MCF 10A (cell line): ENCODE measurements at regions not wholly inside any gene's neighbourhood (a gene's known extent, or its start where the extent isn't known, plus 50 kb on each side); places are given as distances from the start of the nearest gene placed in this dataset.

Source experiments
- BruUV-seq: library from RNA; stranded (reverse); fragments of 400-500 nt; replicated peaks from 2 replicates; lab custom pipeline; 2021; lab: Mats Ljungman, UMichigan
- CTCF ChIA-PET: fragments of 300-600 bp; sonication (Branson Sonifier 250); formaldehyde crosslinking; extraction: SDS; loops from one replicate; lab custom pipeline; 2021; ENCODE audit warnings: antibody characterized with exemption, inconsistent platforms; lab: Yijun Ruan, JAX
- POLR2A ChIA-PET: fragments of 300-600, 350-650 bp; sonication (Branson Sonifier 250); formaldehyde crosslinking; extraction: SDS; loops from one replicate; lab custom pipeline; 2020; ENCODE audit warnings: antibody characterized with exemption, inconsistent platforms; lab: Yijun Ruan, JAX
- DNase-seq: peaks from one replicate; pipeline ENCODE4 v3.0.0-alpha.2; 2018; ENCODE audit not compliant: unreplicated experiment
- H3K27ac Mint-ChIP-seq: one replicate; pipeline ENCODE4 v1.8.0; 2022; ENCODE audit warnings: mild to moderate bottlenecking, low read depth, mixed read lengths; ENCODE audit not compliant: unreplicated experiment
- H3K27me3 Mint-ChIP-seq: one replicate; pipeline ENCODE4 v1.8.0; 2022; ENCODE audit warnings: mixed read lengths; ENCODE audit not compliant: insufficient read depth, unreplicated experiment
- H3K36me3 Mint-ChIP-seq: one replicate; pipeline ENCODE4 v1.8.0; 2022; ENCODE audit warnings: mild to moderate bottlenecking, moderate library complexity, mixed read lengths; ENCODE audit not compliant: insufficient read depth, unreplicated experiment
- H3K4me1 Mint-ChIP-seq: one replicate; pipeline ENCODE4 v1.8.0; 2022; ENCODE audit warnings: mixed read lengths; ENCODE audit not compliant: insufficient read depth, unreplicated experiment
- H3K4me3 Mint-ChIP-seq: one replicate; pipeline ENCODE4 v1.8.0; 2022; ENCODE audit warnings: mild to moderate bottlenecking, moderate library complexity, mixed read lengths; ENCODE audit not compliant: unreplicated experiment
- H3K9me3 Mint-ChIP-seq: one replicate; pipeline ENCODE4 v1.8.0; 2022; ENCODE audit warnings: mixed read lengths; ENCODE audit not compliant: unreplicated experiment
- CTCF ChIP-seq: fragments of 200-600 bp; IDR thresholded peaks from one replicate; pipeline ENCODE4 v1.8.0; 2022; ENCODE audit warnings: antibody characterized with exemption, mild to moderate bottlenecking; ENCODE audit not compliant: unreplicated experiment
- intact Hi-C: fragments of 100-400 bp; cut with micrococcal nuclease; formaldehyde crosslinking; loops from 2 replicates; pipeline ENCODE4 v1.14.1; 2022

GRCh38 chr2:88809216-88809615, 117.7 kb downstream of the RPIA start:
- Mint-ChIP-seq H3K27me3 (peaks cover 22% of the 10 kb centered on the region), H3K36me3 (no peaks in the 10 kb centered on the region), H3K4me1 (no peaks in the 10 kb centered on the region), H3K4me3 (no peak overlapping the region), H3K9me3 (no peaks in the 10 kb centered on the region), H3K27ac (no peak overlapping the region)
- no TSS peak for BruUV-seq
- no peak for DNase-seq
- ChIA-PET CTCF (no interaction called here), POLR2A (no interaction called here)
- TF ChIP-seq CTCF, result no peak
- intact Hi-C loops, result no loop called here

GRCh38 chr2:88810017-88810416, 118.5 kb downstream of the RPIA start:
- H3K9me3 Mint-ChIP-seq, result peaks cover 5% of the 10 kb centered on the region
- no peaks in the 10 kb centered on the region for H3K4me1 Mint-ChIP-seq
- peaks cover 22% of the 10 kb centered on the region for H3K27me3 Mint-ChIP-seq
- intact Hi-C loops, result no loop called here
- BruUV-seq, result no TSS peak
- CTCF ChIA-PET, result interaction anchor here (0.6 kb wide), 1 partner anchor 9 kb away, joined by 4 read pairs; no protein-coding TSS in a partner anchor
- POLR2A ChIA-PET, result no interaction called here
- no peak overlapping the region for H3K4me3 Mint-ChIP-seq
- no peaks in the 10 kb centered on the region for H3K36me3 Mint-ChIP-seq
- DNase-seq, result no peak
- H3K27ac Mint-ChIP-seq, result no peak overlapping the region
- TF ChIP-seq CTCF, result no peak

- no peak overlapping the region for H3K27ac Mint-ChIP-seq
- no peaks in the 10 kb centered on the region for H3K36me3 Mint-ChIP-seq
- POLR2A ChIA-PET, result no interaction called here
- DNase-seq, result no peak
- TF ChIP-seq CTCF, result no peak
- peaks cover 22% of the 10 kb centered on the region for H3K27me3 Mint-ChIP-seq
- intact Hi-C loops, result no loop called here
- CTCF ChIA-PET, result interaction anchor here (0.5 kb wide), 1 partner anchor 1263 kb away, joined by 3 read pairs; no protein-coding TSS in a partner anchor
- H3K9me3 Mint-ChIP-seq, result peaks cover 10% of the 10 kb centered on the region
- BruUV-seq, result no TSS peak
- H3K4me3 Mint-ChIP-seq, result no peak overlapping the region
- H3K4me1 Mint-ChIP-seq, result no peaks in the 10 kb centered on the region
Observed at GRCh38 chr2:88810488-88810887, 119.0 kb downstream of the RPIA start.

- POLR2A ChIA-PET, result no interaction called here
- CTCF ChIA-PET, result interaction anchor here (1.3 kb wide), 1 partner anchor 64 kb away, joined by 3 read pairs; no protein-coding TSS in a partner anchor
- DNase-seq, result no peak
- Mint-ChIP-seq H3K4me3 (no peak overlapping the region), H3K27ac (no peak overlapping the region), H3K4me1 (no peaks in the 10 kb centered on the region), H3K9me3 (peaks cover 17% of the 10 kb centered on the region), H3K27me3 (peaks cover 22% of the 10 kb centered on the region), H3K36me3 (no peaks in the 10 kb centered on the region)
- intact Hi-C loops, result no loop called here
- BruUV-seq, result no TSS peak
- TF ChIP-seq CTCF, result no peak
Observed at GRCh38 chr2:88811233-88811632, 119.8 kb downstream of the RPIA start.
